ENCODE measurements at regions not wholly inside any gene's neighbourhood (a gene's known extent, or its start where the extent isn't known, plus 50 kb on each side); places are given as distances from the start of the nearest gene placed in this dataset.
"Not testable (repeated sequence)": the region's sequence is repeated elsewhere in the genome, so short reads cannot be mapped to it uniquely, and the experiment has no call there.

GRCh38 chr11:57871231-57871630, 109.6 kb downstream of the CTNND1 start:
- no peak for DNase-seq

GRCh38 chr11:57873196-57873911, 111.8 kb downstream of the CTNND1 start:
- no peak for DNase-seq

GRCh38 chr11:57874981-57875380, 113.4 kb downstream of the CTNND1 start:
- no peak for DNase-seq

GRCh38 chr11:57881647-57882046, 120.0 kb downstream of the CTNND1 start:
- no peak for DNase-seq

GRCh38 chr11:57883630-57884029, 122.0 kb downstream of the CTNND1 start:
- DNase-seq, result no peak

- DNase-seq, result no peak
Observed at GRCh38 chr11:57885298-57886050, 123.9 kb downstream of the CTNND1 start.

GRCh38 chr11:57888386-57888785, 126.8 kb downstream of the CTNND1 start:
- DNase-seq, result no peak

GRCh38 chr11:57890521-57890920, 128.9 kb downstream of the CTNND1 start:
- DNase-seq, result no peak

GRCh38 chr11:57893200-57893599, 130.5 kb upstream of the OR9Q1 start:
- DNase-seq, result not testable (repeated sequence)

GRCh38 chr11:57896361-57897145, 127.1 kb upstream of the OR9Q1 start:
- no peak for DNase-seq

GRCh38 chr11:57899378-57899777, 124.3 kb upstream of the OR9Q1 start:
- DNase-seq, result no peak

GRCh38 chr11:57900320-57900719, 123.4 kb upstream of the OR9Q1 start:
- DNase-seq, result no peak

GRCh38 chr11:57901278-57901677, 122.4 kb upstream of the OR9Q1 start:
- no peak for DNase-seq

- DNase-seq, result no peak
Observed at GRCh38 chr11:57901756-57902155, 121.9 kb upstream of the OR9Q1 start.

- DNase-seq, result no peak
Observed at GRCh38 chr11:57903011-57903410, 120.7 kb upstream of the OR9Q1 start.

GRCh38 chr11:57903441-57904123, 120.1 kb upstream of the OR9Q1 start:
- DNase-seq, result peak; percentile 2 to 45

GRCh38 chr11:57904376-57904775, 119.3 kb upstream of the OR9Q1 start:
- no peak for DNase-seq

- no peak for DNase-seq
Observed at GRCh38 chr11:57905439-57905838, 118.2 kb upstream of the OR9Q1 start.

GRCh38 chr11:57908399-57908798, 115.3 kb upstream of the OR9Q1 start:
- DNase-seq, result not testable (repeated sequence)

- DNase-seq, result not testable (repeated sequence)
Observed at GRCh38 chr11:57911522-57911921, 112.2 kb upstream of the OR9Q1 start.

- no peak for DNase-seq
Observed at GRCh38 chr11:57913715-57914704, 109.7 kb upstream of the OR9Q1 start.

- DNase-seq, result no peak
Observed at GRCh38 chr11:57917632-57918031, 106.0 kb upstream of the OR9Q1 start.

All from stimulated activated CD4-positive, alpha-beta T cell treated with anti-CD3 and anti-CD28 coated beads, Interleukin-4, amount 100 ng/mL, for 4 hours (primary cell).